ENCODE measurements at regions not wholly inside any gene's neighbourhood (a gene's known extent, or its start where the extent isn't known, plus 50 kb on each side); places are given as distances from the start of the nearest gene placed in this dataset.

- no peaks in the 10 kb centered on the region for H3K4me1 ChIP-seq (ENCODE audit: insufficient read depth, low read length, poor library complexity, severe bottlenecking)
- intact Hi-C loops (cut with micrococcal nuclease; ENCODE audit: unreplicated experiment) = no loop called here
- POLR2A ChIA-PET = no interaction called here
- H2AFZ ChIP-seq (ENCODE audit: low read length) = no peak overlapping the region
- no peaks in the 10 kb centered on the region for H4K20me1 ChIP-seq (ENCODE audit: insufficient read depth, low read length)
- TF ChIP-seq EZH2phosphoT487 (IDR thresholded peaks at IDR 0.05; ENCODE audit: borderline replicate concordance, low read depth, low read length) = no peak
- no peaks in the 10 kb centered on the region for H3K9me2 ChIP-seq (ENCODE audit: insufficient read depth, low read length)
- no peak overlapping the region for H3K4me2 ChIP-seq (ENCODE audit: low read length)
- no peak for DNase-seq (ENCODE audit: low spot score)
- H3K9me3 ChIP-seq (ENCODE audit: low read length) = no peaks in the 10 kb centered on the region
- H3K4me3 ChIP-seq (ENCODE audit: low read depth, low read length, poor library complexity, severe bottlenecking) = no peak overlapping the region
- no peak overlapping the region for H3K27ac ChIP-seq (ENCODE audit: low read depth, low read length, poor library complexity, severe bottlenecking)
- BruUV-seq (replicated peaks) = no TSS peak
- H3K36me3 ChIP-seq (ENCODE audit: insufficient read depth, low read length) = no peaks in the 10 kb centered on the region
- CTCF ChIA-PET (ENCODE audit: unreplicated experiment) = no interaction called here
- H3K79me2 ChIP-seq (ENCODE audit: insufficient read depth, low read depth, low read length) = no peaks in the 10 kb centered on the region
These were observed 375.1 kb upstream of the ARRDC4 start for GRCh38 chr15:97585408-97585807.

- Histone ChIP-seq H3K79me2 (ENCODE audit: insufficient read depth, low read depth, low read length) (no peaks in the 10 kb centered on the region), H3K4me1 (ENCODE audit: insufficient read depth, low read length, poor library complexity, severe bottlenecking) (no peaks in the 10 kb centered on the region), H3K9me2 (ENCODE audit: insufficient read depth, low read length) (no peaks in the 10 kb centered on the region), H4K20me1 (ENCODE audit: insufficient read depth, low read length) (no peaks in the 10 kb centered on the region), H2AFZ (ENCODE audit: low read length) (no peak overlapping the region), H3K4me3 (ENCODE audit: low read depth, low read length, poor library complexity, severe bottlenecking) (no peak overlapping the region), H3K27ac (ENCODE audit: low read depth, low read length, poor library complexity, severe bottlenecking) (no peak overlapping the region), H3K9me3 (ENCODE audit: low read length) (no peaks in the 10 kb centered on the region), H3K4me2 (ENCODE audit: low read length) (no peak overlapping the region), H3K36me3 (ENCODE audit: insufficient read depth, low read length) (no peaks in the 10 kb centered on the region)
- intact Hi-C loops (cut with micrococcal nuclease; ENCODE audit: unreplicated experiment) = no loop called here
- POLR2A ChIA-PET = interaction anchor here (0.6 kb wide), 1 partner anchor 10 kb away, joined by 6 read pairs; no protein-coding TSS in a partner anchor
- TF ChIP-seq CTCF (conservative IDR thresholded peaks at IDR 0.05; ENCODE audit: low read length) = no peak
- CTCF ChIA-PET (ENCODE audit: unreplicated experiment) = no interaction called here
- BruUV-seq (replicated peaks) = no TSS peak
- DNase-seq (ENCODE audit: low spot score) = no peak
These were observed 367.7 kb upstream of the ARRDC4 start for GRCh38 chr15:97592778-97593177.

DNA sequence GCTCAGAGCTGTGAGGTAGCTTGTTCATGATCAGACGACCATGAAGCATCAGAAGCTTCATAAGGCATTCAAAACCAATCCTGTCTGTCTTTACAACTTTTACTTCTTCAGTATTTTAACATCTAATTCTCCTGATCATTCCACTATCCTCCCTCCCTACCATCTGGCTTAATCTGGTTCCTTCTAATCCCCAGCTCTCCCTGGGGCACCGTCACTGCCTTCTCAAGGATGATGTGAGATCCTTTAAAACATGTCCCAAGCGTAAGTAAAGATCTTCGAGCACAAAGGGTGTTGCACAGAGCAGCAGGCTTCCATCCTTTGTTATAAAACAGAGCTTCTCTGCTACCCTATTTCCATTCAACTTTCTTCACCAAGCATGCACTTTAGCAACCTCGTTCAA lies 362.7 kb upstream of the ARRDC4 start:
- H3K36me3 ChIP-seq (ENCODE audit: insufficient read depth, low read length) = no peaks in the 10 kb centered on the region
- DNase-seq (ENCODE audit: low spot score) = no peak
- no peak overlapping the region for H3K4me2 ChIP-seq (ENCODE audit: low read length)
- no peaks in the 10 kb centered on the region for H4K20me1 ChIP-seq (ENCODE audit: insufficient read depth, low read length)
- BruUV-seq (replicated peaks) = no TSS peak
- no peaks in the 10 kb centered on the region for H3K9me3 ChIP-seq (ENCODE audit: low read length)
- ChIA-PET CTCF (ENCODE audit: unreplicated experiment) (no interaction called here), POLR2A (no interaction called here)
- TF ChIP-seq CTCF (conservative IDR thresholded peaks at IDR 0.05; ENCODE audit: low read length) (no peak), EZH2phosphoT487 (IDR thresholded peaks at IDR 0.05; ENCODE audit: borderline replicate concordance, low read depth, low read length) (no peak)
- no peaks in the 10 kb centered on the region for H3K79me2 ChIP-seq (ENCODE audit: insufficient read depth, low read depth, low read length)
- no peak overlapping the region for H3K27ac ChIP-seq (ENCODE audit: low read depth, low read length, poor library complexity, severe bottlenecking)
- H3K4me3 ChIP-seq (ENCODE audit: low read depth, low read length, poor library complexity, severe bottlenecking) = no peak overlapping the region
- H2AFZ ChIP-seq (ENCODE audit: low read length) = no peak overlapping the region
- no peaks in the 10 kb centered on the region for H3K4me1 ChIP-seq (ENCODE audit: insufficient read depth, low read length, poor library complexity, severe bottlenecking)
- H3K9me2 ChIP-seq (ENCODE audit: insufficient read depth, low read length) = no peaks in the 10 kb centered on the region
- intact Hi-C loops (cut with micrococcal nuclease; ENCODE audit: unreplicated experiment) = no loop called here
